HG03520 (cell line): ENCODE measurements at regions not wholly inside any gene's neighbourhood (a gene's known extent, or its start where the extent isn't known, plus 50 kb on each side); places are given as distances from the start of the nearest gene placed in this dataset.

Source experiments
- ATAC-seq: cut with Tn5 transposase; IDR thresholded peaks from one replicate; pipeline ENCODE4 v1.9.1; 2021; ENCODE audit warnings: mild to moderate bottlenecking, moderate library complexity; ENCODE audit not compliant: unreplicated experiment

DNA sequence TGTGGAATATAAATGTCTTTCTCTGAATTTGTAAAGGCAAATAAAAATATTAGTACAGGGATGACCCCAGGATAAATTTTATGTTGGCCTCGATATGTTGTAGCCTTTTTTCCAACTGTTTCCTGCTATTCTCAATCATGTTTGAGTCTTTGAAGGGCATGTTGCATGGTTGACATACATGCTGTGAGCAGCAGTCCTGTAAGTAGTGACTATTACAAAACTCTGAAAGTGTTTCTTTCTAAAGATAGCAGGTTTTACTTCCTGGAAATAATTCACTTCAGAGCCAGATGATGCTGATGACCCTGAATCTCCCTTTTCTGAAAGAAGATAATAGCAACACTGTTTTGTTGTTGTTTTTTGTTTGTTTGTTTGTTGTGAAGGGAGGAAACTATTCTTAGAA, 393.0 kb upstream of the GNPDA2 start:
- ATAC-seq: no peak

DNA sequence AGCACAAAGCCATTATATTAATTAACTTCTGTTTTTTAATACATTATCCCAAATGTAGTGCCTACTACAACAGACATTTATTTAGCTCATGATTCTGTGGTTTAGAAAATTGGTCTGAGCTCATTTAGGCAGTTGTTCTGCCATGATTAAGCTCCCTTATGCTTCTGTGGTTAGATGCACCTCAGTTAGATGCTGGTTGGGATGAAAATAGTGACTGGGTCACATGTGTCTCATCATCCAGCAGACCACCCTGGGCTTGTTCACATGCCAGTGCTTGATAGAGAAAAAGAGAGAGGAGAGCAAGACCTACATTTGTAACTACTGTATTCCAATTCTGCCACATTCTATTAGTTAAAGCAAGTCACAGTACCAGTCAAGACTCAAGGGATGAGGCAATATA, 376.4 kb upstream of the GNPDA2 start:
- no peak for ATAC-seq

DNA sequence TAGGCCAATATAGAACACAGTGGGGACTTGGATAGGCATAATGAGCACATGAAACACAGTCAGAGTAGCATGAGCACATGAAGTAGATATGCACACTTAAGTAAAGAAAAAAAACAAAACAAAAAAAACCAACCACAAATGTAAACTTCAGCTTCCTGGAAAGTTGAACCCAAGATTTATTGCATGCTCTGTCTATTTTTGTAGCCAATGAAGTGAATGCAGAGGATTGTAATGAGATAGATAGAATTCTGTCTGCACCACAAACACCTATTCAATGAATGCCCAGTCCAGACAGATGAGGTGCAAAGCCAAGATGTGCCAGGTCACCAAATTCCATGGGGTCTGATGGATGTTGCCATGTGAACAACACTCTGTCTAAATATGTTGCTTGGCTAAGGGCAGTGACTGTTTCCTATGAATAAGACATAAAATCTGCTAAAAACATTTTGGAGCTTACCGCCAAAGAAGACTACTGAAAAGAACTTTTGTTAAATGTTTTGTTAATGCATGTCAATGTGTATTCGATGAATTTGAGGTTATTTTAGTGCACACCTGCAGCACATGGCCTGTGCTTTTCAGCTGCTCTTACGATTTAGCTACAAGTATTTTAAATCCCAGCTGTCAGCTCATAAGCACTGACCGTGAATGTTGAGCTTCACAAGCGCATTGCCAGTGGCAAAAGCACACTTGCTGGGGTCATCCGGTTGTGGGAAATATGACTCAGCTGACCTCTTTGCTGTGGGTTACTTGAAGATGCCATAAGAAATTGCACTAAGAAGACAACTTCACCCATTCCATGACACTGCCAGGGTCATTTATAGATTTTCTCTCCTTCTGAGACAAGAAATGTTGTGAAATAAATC, 374.8 kb upstream of the GNPDA2 start:
- ATAC-seq: no peak

DNA sequence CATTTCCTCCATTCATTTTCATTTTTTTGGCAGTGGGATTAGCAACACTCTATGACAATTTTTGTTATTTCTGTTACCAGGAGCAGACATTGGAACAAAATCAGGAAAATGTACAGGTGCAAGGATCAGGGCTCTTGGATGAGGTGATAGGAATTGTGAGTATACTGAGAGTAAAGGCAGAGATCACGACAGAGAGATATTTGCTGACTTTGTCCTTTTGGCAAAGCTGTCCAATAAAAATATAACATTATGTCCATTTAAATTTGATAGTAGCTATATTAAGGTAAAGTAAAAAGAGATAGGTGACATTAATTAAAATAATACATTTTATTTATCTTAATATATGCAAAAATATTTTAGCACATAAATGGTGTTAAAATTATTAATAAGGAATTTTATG, 373.1 kb upstream of the GNPDA2 start:
- ATAC-seq: no peak

- no peak for ATAC-seq
Observed at GRCh38 chr4:45094684-45095083, 368.3 kb upstream of the GNPDA2 start.

DNA sequence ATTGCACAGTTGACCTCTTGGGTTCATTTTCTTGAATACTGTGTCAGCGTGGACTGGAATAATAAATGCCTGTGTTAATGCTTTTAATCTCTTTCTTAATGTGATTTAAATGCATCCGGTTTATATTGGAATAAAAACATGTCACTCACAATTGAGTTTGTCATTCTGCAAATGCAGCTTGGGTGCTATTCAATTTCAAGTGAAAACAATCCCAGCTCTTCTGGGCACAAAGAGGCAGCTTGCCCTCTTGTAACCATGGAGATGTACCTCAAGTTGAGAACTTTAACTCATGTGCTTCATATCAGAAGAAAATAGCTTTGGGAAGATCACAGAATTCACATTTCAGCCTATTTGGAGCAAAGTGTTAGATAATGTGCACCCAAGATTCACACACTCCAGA, 355.7 kb upstream of the GNPDA2 start:
- no peak for ATAC-seq

DNA sequence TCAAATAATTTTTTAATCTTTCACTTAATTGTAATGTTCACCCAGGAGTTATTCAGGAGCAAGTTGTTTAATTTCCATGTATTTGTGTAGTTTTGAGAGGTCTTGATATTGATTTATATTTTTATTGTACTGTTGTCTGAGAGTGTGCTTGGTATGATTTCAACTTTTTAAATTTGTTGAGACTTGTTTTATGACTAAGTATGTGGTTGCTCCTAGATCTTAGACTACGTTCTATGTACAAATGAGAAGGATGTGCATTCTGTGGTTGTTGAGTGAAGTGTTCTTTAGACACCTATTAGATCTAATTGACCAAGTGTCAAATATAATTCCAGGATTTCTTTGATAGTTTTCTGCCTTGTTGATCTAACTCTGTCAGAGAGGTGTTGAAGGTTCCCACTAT, 353.3 kb upstream of the GNPDA2 start:
- ATAC-seq: no peak

GRCh38 chr4:45078201-45078600, 351.8 kb upstream of the GNPDA2 start:
- ATAC-seq: no peak

DNA sequence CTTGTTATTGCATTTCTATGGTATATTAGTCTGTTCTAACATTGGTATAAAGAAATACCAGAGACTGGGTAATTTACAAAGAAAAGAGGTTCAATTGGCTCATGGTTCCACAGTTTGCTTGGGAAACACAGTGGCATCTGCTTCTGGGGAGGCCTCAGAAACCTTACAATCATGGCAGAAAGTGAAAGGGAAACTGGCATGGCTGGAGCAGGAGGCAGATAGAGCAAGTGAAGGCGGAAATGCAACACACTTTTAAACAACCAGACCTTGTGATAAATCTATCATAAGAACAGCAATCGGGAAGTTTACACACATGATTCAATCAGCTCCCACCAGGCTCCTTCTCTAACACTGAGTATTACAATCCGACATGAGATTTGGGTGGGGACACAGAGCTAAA, 346.6 kb upstream of the GNPDA2 start:
- ATAC-seq: no peak

DNA sequence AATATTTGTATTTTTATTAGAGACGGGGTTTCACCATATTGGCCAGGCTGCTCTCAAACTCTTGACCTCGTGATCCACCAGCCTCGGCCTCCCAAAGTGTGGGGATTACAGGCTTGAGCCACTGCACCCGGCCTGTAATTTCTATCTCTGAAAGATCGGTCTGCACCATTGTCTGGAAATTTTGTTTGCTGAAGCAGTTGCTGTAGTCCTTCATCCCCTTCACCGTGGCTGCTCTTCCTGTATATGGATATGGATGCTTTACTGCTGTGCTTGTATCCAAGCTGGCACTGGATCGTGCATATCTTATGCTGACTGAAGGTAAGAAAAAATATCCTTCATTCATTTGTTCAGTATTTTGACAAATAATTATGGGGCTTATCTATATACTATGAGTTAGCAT, 338.4 kb upstream of the GNPDA2 start:
- no peak for ATAC-seq

DNA sequence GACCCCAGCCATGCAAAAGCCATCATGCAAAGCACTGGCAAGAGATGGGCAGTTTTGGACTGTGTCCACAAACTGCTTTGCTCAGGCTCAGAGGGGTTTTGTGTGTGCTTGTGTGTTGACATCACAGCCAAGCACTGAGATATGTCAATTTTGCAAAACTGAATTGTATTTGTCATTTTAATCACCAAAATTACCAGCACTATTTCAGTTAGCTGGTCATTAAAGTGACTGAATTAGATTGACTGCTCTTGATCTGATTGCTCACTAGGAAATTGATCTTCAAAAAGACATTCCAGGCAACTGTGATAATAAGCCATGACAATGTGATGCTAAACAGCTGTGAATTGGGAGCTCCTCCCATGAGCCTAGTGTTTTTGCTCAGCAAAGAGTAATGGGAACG, 337.3 kb upstream of the GNPDA2 start:
- no peak for ATAC-seq

- no peak for ATAC-seq
Observed at GRCh38 chr4:45062935-45063545, 336.7 kb upstream of the GNPDA2 start.

GRCh38 chr4:45043911-45044310, 317.6 kb upstream of the GNPDA2 start:
- no peak for ATAC-seq

DNA sequence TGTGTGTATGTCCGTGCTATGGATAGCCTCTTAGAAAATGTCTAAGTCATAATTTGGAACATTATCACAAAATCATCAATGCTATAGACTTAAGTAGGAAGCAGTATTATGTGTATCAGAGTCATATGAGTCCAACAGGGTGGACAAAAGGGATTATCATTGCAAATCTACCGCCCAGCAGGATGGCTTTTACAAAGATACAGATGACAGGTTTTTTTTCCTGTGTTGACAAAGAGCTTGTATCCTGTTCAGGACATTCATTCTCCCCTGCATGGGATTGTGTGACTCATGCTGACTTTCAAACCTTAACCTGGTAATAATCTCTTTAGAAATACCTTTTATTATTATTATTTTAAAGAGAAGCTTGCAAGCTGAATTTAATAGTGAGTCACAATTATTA, 310.3 kb upstream of the GNPDA2 start:
- ATAC-seq: no peak

DNA sequence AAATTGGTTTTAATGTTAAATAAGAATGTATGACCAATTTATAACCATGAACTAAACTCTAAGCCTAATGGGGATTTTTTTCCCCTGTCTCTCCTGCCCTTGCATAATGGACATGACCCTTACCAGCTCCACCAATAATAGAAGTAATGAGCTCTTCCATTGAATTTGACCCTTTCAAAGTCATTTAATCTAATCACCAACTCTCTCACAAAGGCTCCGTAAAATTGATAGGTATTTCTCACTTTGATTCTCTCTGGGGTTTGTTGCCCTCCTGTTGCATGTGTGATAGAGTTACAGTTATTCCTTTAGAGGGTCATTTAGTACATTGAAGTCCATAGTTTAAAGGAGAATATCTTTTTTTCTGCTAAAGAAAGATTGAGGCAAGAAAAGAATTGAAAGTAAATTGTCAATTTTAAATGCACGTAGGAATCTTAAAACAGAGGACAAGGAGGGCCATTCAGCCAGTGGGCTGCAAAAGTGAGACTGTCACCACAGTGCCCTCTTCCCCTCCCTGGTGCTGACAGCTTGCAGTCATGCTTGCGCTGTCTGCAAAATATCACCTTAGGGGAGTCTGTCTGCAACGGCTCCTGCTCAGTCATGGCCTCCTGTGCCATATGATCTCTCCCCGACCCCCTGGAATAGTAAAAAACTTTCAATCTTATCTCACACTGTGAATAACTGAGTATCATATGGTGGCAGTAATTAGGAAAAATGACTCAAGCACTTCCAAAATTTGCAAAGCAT, 307.5 kb upstream of the GNPDA2 start:
- no peak for ATAC-seq

GRCh38 chr4:45030059-45030458, 303.7 kb upstream of the GNPDA2 start:
- ATAC-seq: no peak

DNA sequence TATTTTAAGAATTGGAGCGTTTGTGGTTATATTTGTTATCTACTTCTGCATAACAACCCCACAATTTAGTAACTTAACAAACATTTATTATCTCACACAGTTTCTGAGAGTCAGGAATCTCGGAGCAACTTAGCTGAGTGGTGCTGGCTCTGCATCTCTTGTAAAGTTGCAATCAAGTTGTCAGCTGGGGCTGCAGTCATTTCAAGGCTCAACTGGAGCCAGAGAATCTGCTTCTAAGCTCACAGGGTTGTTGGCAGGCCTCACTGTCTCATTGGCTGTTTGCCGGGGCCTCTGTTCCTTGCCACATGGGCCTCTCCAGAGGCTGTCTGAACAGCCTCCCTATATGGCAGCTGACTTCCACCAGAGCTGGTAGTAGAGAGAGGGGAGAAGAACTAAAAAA, 281.2 kb upstream of the GNPDA2 start:
- ATAC-seq: no peak

- no peak for ATAC-seq
Observed at GRCh38 chr4:45006078-45006477, 279.7 kb upstream of the GNPDA2 start.

GRCh38 chr4:45004847-45005565, 278.6 kb upstream of the GNPDA2 start:
- ATAC-seq: no peak

DNA sequence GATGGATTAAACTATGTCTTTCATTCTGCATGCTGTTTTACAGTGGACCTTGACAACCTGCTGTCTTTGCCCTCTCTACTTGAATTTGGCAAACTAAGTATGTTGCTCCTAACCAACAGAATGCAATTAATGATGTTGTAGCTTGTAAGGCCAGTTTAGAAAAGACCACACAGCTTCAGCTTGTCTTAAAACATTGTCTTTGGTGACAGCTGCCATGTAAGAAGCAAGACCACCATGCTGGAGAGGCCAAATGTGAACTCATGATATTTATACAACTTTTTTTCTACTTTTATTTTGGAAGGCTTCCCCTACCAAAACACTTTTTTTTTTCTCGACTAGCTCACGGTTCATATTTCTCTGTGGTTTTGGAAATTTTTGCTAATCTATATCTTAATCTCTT, 278.0 kb upstream of the GNPDA2 start:
- no peak for ATAC-seq

- no peak for ATAC-seq
Observed at GRCh38 chr4:44996276-44996845, 270.0 kb upstream of the GNPDA2 start.
